D721Med (cell line): ENCODE measurements at regions not wholly inside any gene's neighbourhood (a gene's known extent, or its start where the extent isn't known, plus 50 kb on each side); places are given as distances from the start of the nearest gene placed in this dataset.

ENCODE experiments used
- DNase-seq: peaks from one replicate; pipeline ENCODE4 v3.0.0; 2011; ENCODE audit warnings: low spot score; ENCODE audit not compliant: insufficient read length
- FAIRE-seq: peaks from 2 replicates; lab custom pipeline; 2011; peaks lifted over from hg19 to GRCh38; lab: Jason Lieb, UNC
- TF ChIP-seq, protein P1 (sequence below): IDR thresholded peaks from 2 replicates; pipeline ENCODE4 v1.5.1; 2012; ENCODE audit warnings: mild to moderate bottlenecking, control low read depth; ENCODE audit not compliant: insufficient read depth; ENCODE audit errors: missing control alignments

DNA sequence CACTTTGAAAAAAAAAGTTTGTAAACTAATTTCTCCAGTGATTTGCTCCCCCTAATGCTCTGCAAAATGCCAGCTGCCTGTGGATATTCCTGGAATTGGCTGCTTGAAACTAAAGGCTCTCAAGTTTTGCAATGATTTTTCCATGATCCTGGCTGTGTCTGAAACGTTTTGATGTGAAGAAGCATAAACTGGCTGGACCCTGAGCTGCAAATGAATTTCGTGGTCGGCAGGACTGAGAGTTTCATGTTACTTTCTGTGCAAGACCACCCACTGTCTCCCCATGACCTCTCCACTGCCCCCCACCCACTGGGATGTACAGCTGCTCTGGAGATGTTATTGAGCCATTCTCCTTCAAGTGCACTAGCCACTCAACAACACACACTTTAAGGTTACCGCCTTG is 171.3 kb upstream of the SSTR4 start:
- no peak for FAIRE-seq
- no peak for DNase-seq
- TF ChIP-seq, protein P1, sequence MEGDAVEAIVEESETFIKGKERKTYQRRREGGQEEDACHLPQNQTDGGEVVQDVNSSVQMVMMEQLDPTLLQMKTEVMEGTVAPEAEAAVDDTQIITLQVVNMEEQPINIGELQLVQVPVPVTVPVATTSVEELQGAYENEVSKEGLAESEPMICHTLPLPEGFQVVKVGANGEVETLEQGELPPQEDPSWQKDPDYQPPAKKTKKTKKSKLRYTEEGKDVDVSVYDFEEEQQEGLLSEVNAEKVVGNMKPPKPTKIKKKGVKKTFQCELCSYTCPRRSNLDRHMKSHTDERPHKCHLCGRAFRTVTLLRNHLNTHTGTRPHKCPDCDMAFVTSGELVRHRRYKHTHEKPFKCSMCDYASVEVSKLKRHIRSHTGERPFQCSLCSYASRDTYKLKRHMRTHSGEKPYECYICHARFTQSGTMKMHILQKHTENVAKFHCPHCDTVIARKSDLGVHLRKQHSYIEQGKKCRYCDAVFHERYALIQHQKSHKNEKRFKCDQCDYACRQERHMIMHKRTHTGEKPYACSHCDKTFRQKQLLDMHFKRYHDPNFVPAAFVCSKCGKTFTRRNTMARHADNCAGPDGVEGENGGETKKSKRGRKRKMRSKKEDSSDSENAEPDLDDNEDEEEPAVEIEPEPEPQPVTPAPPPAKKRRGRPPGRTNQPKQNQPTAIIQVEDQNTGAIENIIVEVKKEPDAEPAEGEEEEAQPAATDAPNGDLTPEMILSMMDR: no peak

DNA sequence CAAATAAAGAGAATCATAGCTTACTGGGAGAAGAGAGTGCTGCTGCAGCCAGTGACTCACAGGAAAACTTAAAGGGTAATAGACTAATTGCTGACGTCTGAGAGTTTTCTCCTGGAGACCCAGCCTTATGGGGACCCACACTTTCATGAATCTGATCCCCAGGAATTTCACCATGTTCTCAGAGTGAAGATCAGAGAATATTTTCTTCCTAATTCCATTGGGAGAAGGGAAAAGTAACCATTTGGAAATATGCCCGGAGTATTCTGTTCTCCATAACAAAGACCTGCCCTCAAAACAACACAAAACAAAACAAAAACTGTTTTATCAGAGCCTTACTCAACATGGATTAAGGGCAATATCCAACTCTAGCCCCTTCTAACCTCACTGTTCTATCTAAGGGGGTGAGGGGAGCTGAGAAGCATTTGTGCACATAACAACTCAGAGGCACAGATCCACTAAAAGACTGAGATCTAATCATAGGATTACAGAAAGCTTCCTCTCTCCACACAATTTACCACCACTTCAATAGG is 168.2 kb upstream of the SSTR4 start:
- no peak for FAIRE-seq
- TF ChIP-seq, protein P1: no peak
- no peak for DNase-seq

DNA sequence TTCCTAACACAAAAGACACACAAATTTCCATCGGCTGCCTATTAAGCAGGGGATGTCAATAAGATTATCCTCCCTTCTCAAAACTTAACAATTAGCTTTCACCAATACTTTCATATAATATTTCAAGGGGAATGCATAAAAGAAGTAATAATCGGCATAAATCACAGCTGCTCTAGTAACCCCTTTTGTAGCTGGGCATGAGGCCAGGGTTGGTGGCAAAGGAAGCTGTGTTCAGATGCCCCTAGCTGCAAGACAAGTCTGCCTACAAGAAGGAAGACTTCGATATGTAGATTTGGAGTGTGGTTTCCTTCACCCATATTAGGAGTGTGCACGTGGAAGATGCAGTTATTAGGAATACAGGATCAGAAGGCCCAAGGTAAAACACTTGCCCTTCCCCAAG is 156.9 kb upstream of the SSTR4 start:
- TF ChIP-seq, protein P1: no peak
- no peak for DNase-seq
- FAIRE-seq: no peak

DNA sequence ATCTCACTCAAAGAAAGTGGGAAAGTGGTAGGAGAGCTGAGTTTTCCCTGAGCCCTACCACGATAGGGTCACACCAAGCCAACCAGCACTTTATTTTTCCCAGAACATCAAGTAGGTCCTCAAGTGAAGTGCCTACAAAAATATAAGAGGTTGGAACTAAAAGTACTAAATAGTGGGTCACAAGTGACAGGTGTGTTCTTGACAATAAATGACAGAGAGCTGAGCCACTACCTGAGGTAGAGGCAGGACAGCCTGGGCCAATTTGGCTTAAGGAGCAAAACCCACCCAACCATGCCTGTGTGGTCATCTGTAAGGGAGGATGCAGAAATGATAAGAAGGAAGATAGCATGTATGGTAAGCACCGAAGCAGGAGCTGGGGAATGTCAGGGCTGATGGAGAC is 154.8 kb upstream of the SSTR4 start:
- no peak for FAIRE-seq
- TF ChIP-seq, protein P1: no peak

DNA sequence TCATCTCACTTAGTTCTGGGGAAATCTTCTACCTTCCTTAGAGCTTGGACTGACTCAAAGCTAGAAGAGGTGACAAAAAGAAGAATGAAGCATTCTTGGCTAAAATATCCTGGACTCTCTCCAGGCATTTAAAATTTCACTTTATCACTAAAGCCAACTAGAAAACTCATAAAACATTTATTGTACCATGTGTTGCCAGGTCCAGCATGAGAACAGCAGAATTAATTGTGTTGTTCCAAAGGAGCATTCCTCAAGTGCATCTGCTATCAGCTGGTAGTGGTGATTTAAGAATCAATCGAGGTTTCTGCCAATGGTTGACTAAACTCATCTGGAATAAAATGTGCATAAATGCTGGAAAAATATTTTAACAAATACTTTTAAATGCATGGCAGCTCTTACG is 147.3 kb upstream of the SSTR4 start:
- DNase-seq (no peak), FAIRE-seq (no peak)
- TF ChIP-seq, protein P1: no peak

More for the DNA sequence above, 154.8 kb upstream of the SSTR4 start:
- no peak for DNase-seq

DNA sequence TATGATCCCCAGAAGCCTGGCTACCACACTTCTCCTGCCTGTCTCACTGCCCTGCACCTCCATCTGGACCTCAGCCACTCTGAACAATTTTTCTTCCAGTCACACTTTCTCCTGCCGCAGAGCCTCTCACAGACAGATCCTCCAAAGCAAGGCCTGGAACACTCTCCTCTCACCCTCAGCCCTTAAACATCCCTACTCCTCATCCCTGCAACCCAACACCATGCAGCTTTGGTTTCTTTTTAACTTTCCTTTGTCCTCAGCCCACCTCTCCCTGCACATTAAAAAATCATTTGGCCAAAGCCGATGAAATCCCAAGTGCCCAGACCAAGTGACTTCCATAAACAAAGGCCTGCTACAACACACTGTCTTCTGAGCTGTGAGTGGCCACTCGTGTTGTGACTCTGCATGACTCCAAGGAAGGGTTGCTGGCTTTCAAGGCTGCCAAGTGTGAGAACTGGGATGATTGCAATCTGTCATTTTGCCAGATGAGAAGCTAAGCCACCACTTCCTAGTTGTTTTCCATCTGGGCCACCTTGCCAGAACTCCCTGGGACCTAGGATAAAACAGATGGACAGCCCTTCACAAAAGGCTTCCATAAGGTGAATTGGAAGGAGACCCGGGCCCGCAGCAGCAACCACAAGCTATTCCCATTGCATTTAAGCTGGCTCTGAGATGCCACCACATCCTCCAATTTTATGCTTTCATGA is 144.4 kb upstream of the SSTR4 start:
- TF ChIP-seq, protein P1: no peak
- DNase-seq (no peak), FAIRE-seq (no peak)

DNA sequence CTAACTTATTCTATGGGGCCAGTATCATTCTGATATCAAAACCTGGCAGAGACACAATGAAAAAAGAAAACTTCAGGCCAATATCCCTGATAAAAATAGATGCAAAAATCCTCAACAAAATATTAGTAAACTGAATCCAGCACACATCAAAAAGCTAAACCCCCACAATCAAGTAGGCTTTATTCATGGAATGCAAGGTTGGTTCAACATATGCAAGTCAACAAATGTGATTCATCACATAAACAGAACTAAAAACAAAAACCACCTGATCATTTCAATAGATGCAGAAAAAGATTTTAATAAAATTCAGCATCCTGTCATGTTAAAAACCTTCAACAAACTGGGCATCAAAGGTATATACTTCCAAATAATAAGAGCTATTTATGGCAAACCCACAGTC is 133.9 kb upstream of the SSTR4 start:
- TF ChIP-seq, protein P1: no peak
- no peak for DNase-seq
- FAIRE-seq: no peak
